Activated T-cell treated with anti-CD3 and anti-CD28 coated beads, Interleukin-2, amount 50 U/mL, for 4 hours (primary cell): ENCODE measurements at regions not wholly inside any gene's neighbourhood (a gene's known extent, or its start where the extent isn't known, plus 50 kb on each side); places are given as distances from the start of the nearest gene placed in this dataset.

ENCODE experiments used
- ATAC-seq, 2 donors: fragments of 200-7000 bp; cut with Tn5 transposase; one replicate each; pipeline ENCODE4 v1.10.0; 2021
- DNase-seq: peaks from one replicate; pipeline ENCODE4 v3.0.0-alpha.2; 2020
- H3K27me3 Mint-ChIP-seq: one replicate; pipeline ENCODE4 v1.8.0; 2021; ENCODE audit warnings: low read depth, mixed read lengths
- H3K36me3 Mint-ChIP-seq: one replicate; pipeline ENCODE4 v1.8.0; 2022; ENCODE audit warnings: mixed read lengths; ENCODE audit not compliant: insufficient read depth
- H3K4me1 Mint-ChIP-seq: one replicate; pipeline ENCODE4 v1.8.0; 2021; ENCODE audit warnings: low read depth, mixed read lengths
- H3K4me3 Mint-ChIP-seq: one replicate; pipeline ENCODE4 v1.8.0; 2021; ENCODE audit warnings: mild to moderate bottlenecking, moderate library complexity, mixed read lengths
- H3K9me3 Mint-ChIP-seq: one replicate; pipeline ENCODE4 v1.8.0; 2021; ENCODE audit warnings: mixed read lengths

GRCh38 chr7:46515844-46516590 lies 594.9 kb upstream of the IGFBP3 start:
- Mint-ChIP-seq H3K9me3 (peaks cover 7% of the 10 kb centered on the region), H3K36me3 (no peaks in the 10 kb centered on the region), H3K4me1 (no peaks in the 10 kb centered on the region), H3K4me3 (no peak overlapping the region), H3K27me3 (no peaks in the 10 kb centered on the region)
- no peak for DNase-seq
- no peak for ATAC-seq

GRCh38 chr7:46513447-46513848 lies 592.4 kb upstream of the IGFBP3 start:
- Mint-ChIP-seq H3K36me3 (no peaks in the 10 kb centered on the region), H3K9me3 (peaks cover 7% of the 10 kb centered on the region), H3K4me1 (no peaks in the 10 kb centered on the region), H3K27me3 (no peaks in the 10 kb centered on the region), H3K4me3 (no peak overlapping the region)
- ATAC-seq = no peak
- DNase-seq = no peak

DNA sequence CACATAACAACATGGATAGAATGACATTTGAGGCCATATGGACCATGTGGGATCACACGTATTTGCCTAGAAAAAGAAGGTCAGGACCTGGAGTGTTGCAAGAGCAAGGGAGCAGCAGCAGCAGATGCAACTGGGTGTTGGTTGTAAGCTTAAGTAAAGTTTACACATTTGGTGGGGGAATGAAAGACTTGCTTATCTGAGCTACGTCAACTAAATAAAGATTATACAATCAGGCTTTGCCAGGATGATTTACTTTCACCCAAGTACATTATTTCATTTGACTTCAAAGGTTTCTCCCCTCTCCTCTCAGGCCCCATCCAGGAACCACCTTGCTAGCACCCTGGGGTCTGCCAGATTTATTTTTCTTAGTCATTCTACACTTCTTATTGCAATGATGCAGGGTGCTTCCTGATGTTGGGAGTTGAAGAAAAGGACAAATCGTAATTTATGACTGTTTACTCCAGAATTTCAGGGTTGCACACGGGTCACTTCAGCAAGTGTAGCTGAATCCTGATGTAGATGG lies 591.9 kb upstream of the IGFBP3 start:
- H3K27me3 Mint-ChIP-seq = no peaks in the 10 kb centered on the region
- no peak for ATAC-seq
- H3K36me3 Mint-ChIP-seq = no peaks in the 10 kb centered on the region
- peaks cover 7% of the 10 kb centered on the region for H3K9me3 Mint-ChIP-seq
- no peaks in the 10 kb centered on the region for H3K4me1 Mint-ChIP-seq
- DNase-seq = no peak
- H3K4me3 Mint-ChIP-seq = no peak overlapping the region

DNA sequence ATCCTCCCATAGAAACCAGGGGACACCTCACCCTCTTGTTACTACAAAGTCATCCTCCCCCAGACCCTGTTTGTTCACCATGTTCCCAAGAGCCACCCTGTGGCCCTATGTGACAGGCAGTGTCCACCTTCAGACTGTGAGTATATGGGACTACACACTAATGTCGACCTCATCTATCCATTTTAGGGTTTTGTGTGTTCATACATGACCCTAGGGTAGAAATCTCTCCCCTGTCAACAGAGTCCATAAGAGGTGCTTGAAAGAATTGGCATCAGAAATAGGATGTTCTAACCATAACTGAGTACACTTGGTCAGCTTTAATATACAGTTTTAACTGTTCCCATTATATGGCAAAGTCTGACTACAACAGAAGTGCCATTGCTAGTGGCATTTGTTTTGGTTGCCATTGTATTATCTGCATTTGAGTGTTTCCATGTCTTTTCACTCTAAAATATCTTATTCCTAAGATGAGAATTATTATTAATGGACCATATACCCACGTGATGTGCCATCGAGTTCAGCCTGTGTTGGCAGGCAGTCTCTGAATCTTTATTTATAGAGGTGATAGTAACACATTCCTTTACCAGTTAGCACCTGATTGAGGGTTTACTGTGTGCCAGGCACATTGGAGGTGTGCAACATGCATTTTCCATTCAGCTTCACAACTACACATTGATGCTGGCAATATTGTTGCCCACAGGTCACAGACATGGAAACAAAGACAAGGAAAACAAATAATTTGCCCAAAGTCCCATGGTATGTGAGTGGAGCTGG lies 590.6 kb upstream of the IGFBP3 start:
- Mint-ChIP-seq H3K9me3 (peaks cover 7% of the 10 kb centered on the region), H3K4me1 (no peaks in the 10 kb centered on the region), H3K27me3 (no peaks in the 10 kb centered on the region), H3K4me3 (no peak overlapping the region), H3K36me3 (no peaks in the 10 kb centered on the region)
- no peak for DNase-seq
- ATAC-seq = no peak

DNA sequence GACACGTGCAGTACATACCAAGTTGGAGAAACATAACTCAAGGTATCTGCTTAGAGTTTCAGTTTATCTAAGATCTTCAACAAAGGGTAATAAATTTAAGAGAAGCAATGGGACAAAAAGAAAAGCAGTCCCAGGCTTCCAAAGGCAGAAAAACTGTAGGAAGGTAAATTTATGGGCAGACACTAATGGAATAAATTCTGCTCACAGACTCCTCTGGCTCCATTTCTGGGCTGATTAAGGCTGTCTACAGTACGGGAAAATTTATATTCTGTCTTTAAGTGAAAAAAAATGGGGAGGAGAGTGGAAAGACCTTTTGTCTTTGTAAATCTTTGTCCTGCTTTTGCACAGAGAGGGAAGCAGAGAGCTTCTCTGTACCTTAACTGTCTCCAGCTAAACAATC lies 587.5 kb upstream of the IGFBP3 start:
- ATAC-seq = no peak
- Mint-ChIP-seq H3K36me3 (no peaks in the 10 kb centered on the region), H3K4me3 (no peak overlapping the region), H3K4me1 (no peaks in the 10 kb centered on the region), H3K27me3 (no peaks in the 10 kb centered on the region), H3K9me3 (peaks cover 18% of the 10 kb centered on the region)
- DNase-seq = no peak

DNA sequence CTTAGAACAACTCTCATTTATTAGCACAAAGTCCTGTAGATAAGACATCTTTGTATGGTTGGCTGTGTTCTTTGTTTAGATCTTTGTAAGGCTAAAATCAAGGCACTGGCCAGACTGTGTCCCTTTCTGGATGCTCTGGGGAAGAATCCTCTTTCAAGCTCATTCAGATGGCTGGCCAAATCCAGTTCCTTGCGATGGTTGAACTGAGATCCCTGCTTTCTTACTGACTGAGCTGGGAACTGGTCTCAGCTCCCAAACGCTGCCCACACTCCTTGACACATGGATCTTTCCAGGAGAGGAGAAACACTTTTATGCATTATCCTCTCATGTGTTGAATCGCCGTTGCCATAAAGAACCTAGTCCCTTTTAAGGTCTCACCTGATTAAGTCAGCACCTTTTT lies 586.5 kb upstream of the IGFBP3 start:
- Mint-ChIP-seq H3K9me3 (peaks cover 16% of the 10 kb centered on the region), H3K27me3 (no peaks in the 10 kb centered on the region), H3K36me3 (no peaks in the 10 kb centered on the region), H3K4me1 (no peaks in the 10 kb centered on the region), H3K4me3 (no peak overlapping the region)
- ATAC-seq = no peak
- DNase-seq = no peak

DNA sequence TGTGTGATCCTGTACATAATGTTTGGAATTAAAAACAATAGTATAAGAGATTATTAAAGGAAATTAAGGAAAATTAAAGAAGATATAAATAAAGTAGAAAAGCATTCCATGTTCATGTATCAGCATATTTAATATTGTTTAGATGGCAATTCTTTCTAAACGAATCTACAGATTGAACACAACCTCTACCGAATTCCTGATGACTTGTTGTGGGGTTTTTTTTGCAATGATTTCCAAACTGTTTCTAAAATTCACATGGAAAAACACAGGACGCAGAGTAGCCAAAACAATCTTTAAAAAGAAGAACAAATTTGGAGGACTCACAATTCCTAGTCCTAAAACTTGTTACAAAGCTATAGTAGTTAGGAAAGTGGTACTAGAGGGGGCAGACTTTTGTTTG lies 573.4 kb upstream of the IGFBP3 start:
- H3K27me3 Mint-ChIP-seq = no peaks in the 10 kb centered on the region
- H3K4me1 Mint-ChIP-seq = no peaks in the 10 kb centered on the region
- peaks cover 14% of the 10 kb centered on the region for H3K9me3 Mint-ChIP-seq
- ATAC-seq (no peak), DNase-seq (no peak)
- H3K36me3 Mint-ChIP-seq = no peaks in the 10 kb centered on the region
- no peak overlapping the region for H3K4me3 Mint-ChIP-seq

DNA sequence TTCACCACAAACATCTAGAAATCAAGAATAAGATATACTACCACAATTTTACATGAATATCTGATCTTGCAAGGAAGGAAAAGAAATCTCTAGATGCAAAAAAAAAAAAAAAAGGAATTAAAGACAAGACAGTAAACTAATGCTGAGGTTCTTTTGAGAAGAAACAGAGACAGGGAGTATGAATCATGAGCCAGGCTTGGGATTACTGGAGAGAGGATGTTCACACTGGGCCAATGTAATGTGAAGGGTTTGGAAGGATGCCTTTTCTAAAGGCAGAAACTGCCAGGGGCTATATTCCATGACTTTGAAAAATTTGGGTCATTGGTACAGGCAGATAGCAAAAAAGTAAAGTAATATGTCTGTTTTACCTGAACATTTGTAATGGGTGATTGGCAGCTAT lies 573.0 kb upstream of the IGFBP3 start:
- DNase-seq = no peak
- no peak for ATAC-seq
- H3K4me3 Mint-ChIP-seq = no peak overlapping the region

DNA sequence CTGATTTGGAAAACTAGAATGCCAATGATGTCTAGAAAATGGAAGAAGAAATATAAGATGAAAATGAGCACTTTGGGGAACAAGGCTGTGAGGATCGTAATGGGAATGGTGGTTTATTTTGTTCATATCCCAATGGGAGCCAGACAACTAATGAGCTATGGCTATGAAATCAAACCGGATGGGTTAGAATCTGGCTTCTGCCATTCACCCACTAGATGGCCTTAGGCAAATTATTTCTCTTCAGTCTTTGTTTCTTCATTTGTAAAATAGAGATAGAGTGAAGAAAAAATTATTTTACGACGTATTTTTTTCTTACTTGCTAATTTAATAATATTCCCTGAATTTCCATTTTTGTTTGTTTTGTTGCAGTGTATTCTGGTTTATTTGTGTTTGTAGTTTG lies 572.1 kb upstream of the IGFBP3 start:
- ATAC-seq = no peak
- Mint-ChIP-seq H3K36me3 (no peaks in the 10 kb centered on the region), H3K9me3 (peaks cover 7% of the 10 kb centered on the region), H3K4me1 (no peaks in the 10 kb centered on the region), H3K27me3 (no peaks in the 10 kb centered on the region), H3K4me3 (no peak overlapping the region)
- no peak for DNase-seq

More for the DNA sequence above, 573.0 kb upstream of the IGFBP3 start:
- Mint-ChIP-seq H3K36me3 (no peaks in the 10 kb centered on the region), H3K9me3 (peaks cover 14% of the 10 kb centered on the region), H3K4me1 (no peaks in the 10 kb centered on the region), H3K27me3 (no peaks in the 10 kb centered on the region)

GRCh38 chr7:46492466-46492865 lies 571.4 kb upstream of the IGFBP3 start:
- no peaks in the 10 kb centered on the region for H3K4me1 Mint-ChIP-seq
- no peak for ATAC-seq
- H3K9me3 Mint-ChIP-seq = peaks cover 5% of the 10 kb centered on the region
- no peak for DNase-seq
- no peaks in the 10 kb centered on the region for H3K27me3 Mint-ChIP-seq
- no peak overlapping the region for H3K4me3 Mint-ChIP-seq
- no peaks in the 10 kb centered on the region for H3K36me3 Mint-ChIP-seq

DNA sequence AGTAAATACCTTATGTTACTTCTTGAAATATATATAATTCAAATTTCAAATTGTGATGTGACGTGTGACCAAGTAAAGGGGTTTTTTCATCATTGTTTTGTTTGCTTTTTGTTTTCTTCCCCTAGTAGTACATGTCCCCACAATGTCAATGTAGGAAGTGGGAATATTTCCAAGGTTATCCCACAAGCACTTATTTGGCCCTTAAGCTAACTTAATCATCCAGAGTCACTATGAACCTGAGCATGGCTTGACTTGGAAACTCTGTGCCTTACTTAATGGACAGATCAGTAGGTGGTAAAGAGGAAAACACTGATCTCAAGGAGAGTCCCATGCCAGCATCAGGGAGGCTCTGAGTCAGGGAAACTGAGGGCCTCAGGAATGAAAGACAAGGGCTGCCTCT lies 569.3 kb upstream of the IGFBP3 start:
- no peak for ATAC-seq
- Mint-ChIP-seq H3K27me3 (no peaks in the 10 kb centered on the region), H3K4me1 (no peaks in the 10 kb centered on the region), H3K9me3 (no peaks in the 10 kb centered on the region), H3K36me3 (no peaks in the 10 kb centered on the region), H3K4me3 (no peak overlapping the region)
- no peak for DNase-seq

DNA sequence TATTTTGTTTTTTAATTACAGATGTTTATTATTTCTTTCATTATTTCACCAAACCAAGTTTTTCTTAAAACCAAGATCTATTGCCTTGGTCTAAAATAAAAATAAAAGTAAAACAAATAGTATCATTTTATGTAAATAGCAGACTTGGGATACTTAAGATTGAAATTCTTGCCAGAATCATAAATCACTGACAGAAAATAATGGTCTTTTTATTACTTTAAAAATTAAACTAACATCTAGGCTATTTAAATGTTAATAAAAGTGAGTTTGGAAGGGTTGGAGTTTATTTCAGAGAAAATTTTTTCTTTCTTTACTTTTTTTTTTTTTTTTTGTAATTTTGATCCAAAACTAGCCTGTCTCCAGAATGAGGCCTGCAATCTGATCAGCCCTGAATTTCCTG lies 568.0 kb upstream of the IGFBP3 start:
- H3K4me3 Mint-ChIP-seq = no peak overlapping the region
- DNase-seq = no peak

DNA sequence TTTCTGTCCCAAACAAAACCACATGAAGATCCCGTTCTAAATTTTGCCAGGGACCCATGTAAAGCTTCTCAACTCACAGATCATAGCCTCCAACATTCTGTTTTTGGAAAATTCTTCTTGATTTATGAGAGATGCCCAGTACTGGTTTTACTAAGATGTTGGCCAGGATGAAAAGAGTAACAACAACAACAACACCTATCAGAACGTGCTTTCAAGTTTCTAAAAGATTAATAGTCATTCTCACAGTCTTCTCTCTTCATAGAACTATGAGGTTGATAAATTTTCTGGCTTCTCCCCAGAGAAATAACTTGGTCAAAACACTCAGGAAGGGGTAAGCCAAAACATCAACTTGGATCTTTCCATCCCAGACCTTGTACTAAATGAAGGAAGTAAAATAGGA lies 567.5 kb upstream of the IGFBP3 start:
- DNase-seq = no peak
- H3K4me1 Mint-ChIP-seq = no peaks in the 10 kb centered on the region
- ATAC-seq = no peak
- no peak overlapping the region for H3K4me3 Mint-ChIP-seq
- no peaks in the 10 kb centered on the region for H3K27me3 Mint-ChIP-seq
- H3K9me3 Mint-ChIP-seq = no peaks in the 10 kb centered on the region
- H3K36me3 Mint-ChIP-seq = no peaks in the 10 kb centered on the region

More for the DNA sequence above, 568.0 kb upstream of the IGFBP3 start:
- ATAC-seq = no peak
- H3K4me1 Mint-ChIP-seq = no peaks in the 10 kb centered on the region
- H3K9me3 Mint-ChIP-seq = no peaks in the 10 kb centered on the region
- no peaks in the 10 kb centered on the region for H3K36me3 Mint-ChIP-seq
- no peaks in the 10 kb centered on the region for H3K27me3 Mint-ChIP-seq

DNA sequence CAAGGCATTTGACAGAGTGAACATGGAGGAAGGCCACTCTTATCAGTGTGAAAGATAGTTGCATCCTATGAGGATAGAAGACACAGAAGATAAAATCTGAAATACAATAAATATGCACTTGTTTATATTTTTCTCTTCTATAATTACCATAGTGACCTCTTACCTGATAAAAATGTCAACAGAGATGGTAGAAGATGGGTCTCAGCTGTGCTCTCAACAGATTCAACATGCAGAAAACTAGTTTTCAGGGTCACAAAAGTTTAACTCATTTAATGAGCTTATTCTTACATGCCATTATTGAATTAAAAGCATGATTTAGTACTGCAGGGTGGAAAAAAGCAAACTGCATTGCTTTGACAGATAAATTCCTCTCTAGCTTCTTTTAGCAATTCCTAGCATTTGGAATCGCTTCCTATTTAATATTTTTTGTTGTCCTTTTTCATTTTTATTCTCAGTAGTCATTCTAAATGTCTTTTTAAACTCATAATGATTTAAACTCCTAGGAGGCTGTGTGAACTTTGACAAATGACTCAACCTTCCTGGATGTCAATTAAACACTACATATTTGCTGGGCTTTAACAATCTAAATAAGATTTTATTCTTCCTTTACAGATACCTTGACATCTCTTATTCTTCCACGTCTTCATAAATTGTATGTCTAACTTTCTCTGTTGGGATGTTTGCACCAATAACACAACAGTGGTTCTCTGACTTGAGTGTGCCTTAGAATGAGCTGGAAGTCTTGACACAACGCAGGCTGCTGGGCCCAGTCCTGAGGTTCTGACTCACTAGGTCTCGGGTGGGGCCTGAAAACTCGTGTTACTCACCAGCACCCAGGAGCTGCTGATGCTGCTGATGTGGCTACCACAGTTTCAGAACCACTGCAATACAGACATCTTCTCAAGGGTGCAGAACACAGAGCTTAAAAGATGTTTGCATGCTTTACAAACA lies 565.5 kb upstream of the IGFBP3 start:
- Mint-ChIP-seq H3K27me3 (no peaks in the 10 kb centered on the region), H3K4me3 (no peak overlapping the region), H3K36me3 (no peaks in the 10 kb centered on the region), H3K9me3 (no peaks in the 10 kb centered on the region), H3K4me1 (no peaks in the 10 kb centered on the region)
- ATAC-seq (no peak), DNase-seq (no peak)
